Osteocyte (in vitro differentiated cells): ENCODE measurements at regions not wholly inside any gene's neighbourhood (a gene's known extent, or its start where the extent isn't known, plus 50 kb on each side); places are given as distances from the start of the nearest gene placed in this dataset.

Experiments
- DNase-seq: peaks from one replicate; pipeline ENCODE4 v3.0.0; 2021; ENCODE audit warnings: mixed read lengths; ENCODE audit not compliant: unreplicated experiment; ENCODE audit errors: extremely low spot score
- H3K27ac Mint-ChIP-seq: one replicate; pipeline ENCODE4 v1.8.0; 2021; ENCODE audit warnings: mild to moderate bottlenecking, mixed read lengths; ENCODE audit not compliant: unreplicated experiment
- H3K27me3 Mint-ChIP-seq: one replicate; pipeline ENCODE4 v1.8.0; 2021; ENCODE audit warnings: mixed read lengths; ENCODE audit not compliant: unreplicated experiment
- H3K36me3 Mint-ChIP-seq: one replicate; pipeline ENCODE4 v1.8.0; 2021; ENCODE audit warnings: mixed read lengths; ENCODE audit not compliant: unreplicated experiment
- H3K4me1 Mint-ChIP-seq: one replicate; pipeline ENCODE4 v1.8.0; 2021; ENCODE audit warnings: mixed read lengths; ENCODE audit not compliant: unreplicated experiment
- H3K4me3 Mint-ChIP-seq: one replicate; pipeline ENCODE4 v1.8.0; 2021; ENCODE audit warnings: mild to moderate bottlenecking, moderate library complexity, mixed read lengths; ENCODE audit not compliant: unreplicated experiment
- H3K9me3 Mint-ChIP-seq: one replicate; pipeline ENCODE4 v1.8.0; 2021; ENCODE audit warnings: mixed read lengths; ENCODE audit not compliant: unreplicated experiment
- CTCF ChIP-seq: fragments of 200-600 bp; sonication (generic); IDR thresholded peaks from 2 replicates; pipeline ENCODE4 v1.5.0; 2021; ENCODE audit warnings: antibody characterized with exemption, mild to moderate bottlenecking, moderate library complexity

GRCh38 chr18:75860166-75860565, 432.7 kb upstream of the SMIM21 start:
- Mint-ChIP-seq H3K4me3 (no peak overlapping the region), H3K36me3 (no peaks in the 10 kb centered on the region), H3K9me3 (peaks cover 47% of the 10 kb centered on the region), H3K27me3 (no peaks in the 10 kb centered on the region), H3K27ac (no peak overlapping the region), H3K4me1 (no peaks in the 10 kb centered on the region)
- DNase-seq = peak; percentile 70
- TF ChIP-seq CTCF = no peak

GRCh38 chr18:75859533-75859932, 432.0 kb upstream of the SMIM21 start:
- Mint-ChIP-seq H3K4me3 (no peak overlapping the region), H3K36me3 (no peaks in the 10 kb centered on the region), H3K27ac (no peak overlapping the region), H3K27me3 (no peaks in the 10 kb centered on the region), H3K4me1 (no peaks in the 10 kb centered on the region), H3K9me3 (peaks cover 52% of the 10 kb centered on the region)
- no peak for TF ChIP-seq CTCF
- peak; percentile 75 for DNase-seq

GRCh38 chr18:75858754-75859153, 431.3 kb upstream of the SMIM21 start:
- no peaks in the 10 kb centered on the region for H3K27me3 Mint-ChIP-seq
- DNase-seq = peak; percentile 5
- no peak overlapping the region for H3K27ac Mint-ChIP-seq
- TF ChIP-seq CTCF = no peak
- H3K4me1 Mint-ChIP-seq = no peaks in the 10 kb centered on the region
- H3K4me3 Mint-ChIP-seq = no peak overlapping the region
- H3K36me3 Mint-ChIP-seq = no peaks in the 10 kb centered on the region
- H3K9me3 Mint-ChIP-seq = peaks cover 51% of the 10 kb centered on the region

GRCh38 chr18:75857558-75857957, 430.1 kb upstream of the SMIM21 start:
- Mint-ChIP-seq H3K27ac (no peak overlapping the region), H3K4me3 (no peak overlapping the region), H3K36me3 (no peaks in the 10 kb centered on the region), H3K27me3 (no peaks in the 10 kb centered on the region), H3K4me1 (no peaks in the 10 kb centered on the region), H3K9me3 (peaks cover 45% of the 10 kb centered on the region)
- DNase-seq = no peak
- no peak for TF ChIP-seq CTCF

- H3K36me3 Mint-ChIP-seq = no peaks in the 10 kb centered on the region
- H3K4me1 Mint-ChIP-seq = no peaks in the 10 kb centered on the region
- DNase-seq = peak; percentile 25
- H3K27me3 Mint-ChIP-seq = no peaks in the 10 kb centered on the region
- TF ChIP-seq CTCF = no peak
- peaks cover 29% of the 10 kb centered on the region for H3K9me3 Mint-ChIP-seq
- H3K27ac Mint-ChIP-seq = no peak overlapping the region
- H3K4me3 Mint-ChIP-seq = no peak overlapping the region
Observed at GRCh38 chr18:75854808-75855207, 427.3 kb upstream of the SMIM21 start.
